COLO668 (cell line): ENCODE measurements at regions not wholly inside any gene's neighbourhood (a gene's known extent, or its start where the extent isn't known, plus 50 kb on each side); places are given as distances from the start of the nearest gene placed in this dataset.

Experiments used
- DNase-seq: peaks from one replicate; lab custom pipeline; 2025; ENCODE audit not compliant: unreplicated experiment; lab: John Stamatoyannopoulos, UW

DNA sequence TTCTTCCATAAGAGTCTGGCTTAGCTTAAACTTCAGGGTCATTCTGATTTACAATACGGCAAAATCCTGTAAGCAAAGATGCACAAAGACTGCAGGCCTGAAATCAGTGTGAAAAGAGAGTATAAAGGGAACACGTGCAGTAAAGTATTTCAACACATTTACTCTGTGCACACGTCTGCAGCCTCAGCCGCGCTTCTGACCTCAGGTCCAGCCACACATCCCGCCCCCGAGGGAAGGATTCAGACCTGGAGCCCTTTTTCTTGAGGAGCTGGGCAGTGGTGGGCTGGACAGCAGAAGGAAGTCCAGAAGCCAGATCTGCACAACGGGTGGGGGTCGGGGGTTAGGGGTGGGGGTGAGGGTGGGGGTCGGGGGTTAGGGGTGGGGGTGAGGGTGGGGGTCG lies 58.9 kb upstream of the FAM20C start:
- DNase-seq = no peak

DNA sequence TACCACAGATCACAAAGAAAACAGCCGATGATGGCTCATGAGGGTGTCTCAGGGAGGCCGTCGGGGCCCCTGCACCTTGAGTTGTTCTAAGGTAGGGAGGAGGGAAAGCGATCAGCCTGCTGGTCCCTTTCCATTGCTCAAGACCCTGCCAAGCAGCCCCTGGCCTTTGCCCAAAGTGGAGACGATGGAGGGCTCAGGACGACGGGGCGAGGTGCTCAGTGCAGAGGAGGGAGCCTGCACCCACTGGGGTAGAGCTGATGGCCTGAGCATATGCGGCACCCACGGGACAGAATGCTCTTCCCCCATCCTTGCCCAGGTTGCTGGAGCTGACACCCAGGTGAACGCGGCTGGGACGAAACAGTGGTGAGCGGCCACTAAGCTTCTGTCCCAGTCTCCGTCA lies 58.3 kb upstream of the FAM20C start:
- no peak for DNase-seq

- no peak for DNase-seq
Observed at GRCh38 chr7:134561-135256, 57.7 kb upstream of the FAM20C start.

DNA sequence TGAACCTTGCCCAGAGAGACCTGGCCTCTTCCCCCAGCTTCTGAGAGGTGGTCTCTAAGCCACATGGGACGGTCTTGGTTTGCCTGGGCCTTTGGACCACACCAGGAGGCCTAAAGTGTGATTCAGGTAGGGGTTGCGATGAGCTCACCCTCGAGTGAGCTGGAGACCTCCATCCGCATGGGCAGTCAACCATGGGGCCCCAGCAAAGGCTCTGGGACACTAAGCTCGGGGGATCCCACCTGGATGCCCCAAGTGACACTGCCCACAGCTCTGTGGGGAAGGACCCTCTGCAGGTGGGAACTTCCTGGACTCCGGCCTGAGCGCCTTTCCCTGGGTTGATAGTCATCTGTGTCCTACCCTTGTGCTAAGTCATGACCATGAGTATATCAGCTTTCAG lies 57.1 kb upstream of the FAM20C start:
- DNase-seq = no peak

DNA sequence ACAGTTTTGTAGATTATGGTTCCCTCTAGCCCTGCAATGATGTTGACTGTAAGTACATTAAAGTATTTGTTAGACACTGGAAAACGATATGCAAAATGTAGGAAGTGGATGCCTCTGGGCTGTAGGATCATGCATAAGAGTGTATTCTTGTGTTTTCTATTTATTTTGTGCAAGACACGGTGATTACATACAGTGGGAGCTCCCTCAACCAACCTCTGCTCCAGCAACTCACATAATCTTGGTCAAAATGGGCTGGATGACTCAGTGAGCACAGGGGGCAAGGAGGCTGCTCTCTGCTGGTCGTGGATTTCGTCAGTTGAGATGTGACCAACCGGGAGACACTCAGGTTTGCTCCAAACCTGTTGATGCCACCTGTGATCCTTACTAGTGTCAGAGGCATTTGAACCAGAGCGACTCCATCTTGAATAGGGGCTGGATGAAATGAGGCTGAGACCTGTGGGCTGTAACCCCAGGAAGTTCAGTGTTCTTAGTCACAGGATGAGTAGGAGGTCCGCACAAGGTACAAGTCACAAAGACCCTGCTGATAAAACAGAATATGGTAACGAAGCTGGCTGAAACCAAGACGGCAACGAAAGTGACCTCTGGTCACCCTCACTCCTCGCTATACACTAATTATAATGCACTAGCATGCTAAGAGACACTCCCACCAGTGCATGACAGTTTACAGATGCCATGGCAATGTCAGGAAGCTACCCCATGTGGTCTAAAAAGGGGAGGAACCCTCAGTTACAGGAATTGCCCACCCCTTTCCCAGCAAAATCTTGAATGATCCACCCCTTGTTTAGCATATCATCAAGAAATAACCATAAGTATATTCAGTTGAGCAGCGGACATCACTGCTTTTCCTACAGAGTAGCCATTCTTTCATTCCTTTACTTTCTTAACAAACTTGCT lies 56.4 kb upstream of the FAM20C start:
- no peak for DNase-seq

- DNase-seq = no peak
Observed at GRCh38 chr7:137094-137891, 55.1 kb upstream of the FAM20C start.

- no peak for DNase-seq
Observed at GRCh38 chr7:139131-139530, 53.2 kb upstream of the FAM20C start.

GRCh38 chr7:139561-140243 lies 52.7 kb upstream of the FAM20C start:
- no peak for DNase-seq

GRCh38 chr7:140996-141395 lies 51.4 kb upstream of the FAM20C start:
- no peak for DNase-seq

DNA sequence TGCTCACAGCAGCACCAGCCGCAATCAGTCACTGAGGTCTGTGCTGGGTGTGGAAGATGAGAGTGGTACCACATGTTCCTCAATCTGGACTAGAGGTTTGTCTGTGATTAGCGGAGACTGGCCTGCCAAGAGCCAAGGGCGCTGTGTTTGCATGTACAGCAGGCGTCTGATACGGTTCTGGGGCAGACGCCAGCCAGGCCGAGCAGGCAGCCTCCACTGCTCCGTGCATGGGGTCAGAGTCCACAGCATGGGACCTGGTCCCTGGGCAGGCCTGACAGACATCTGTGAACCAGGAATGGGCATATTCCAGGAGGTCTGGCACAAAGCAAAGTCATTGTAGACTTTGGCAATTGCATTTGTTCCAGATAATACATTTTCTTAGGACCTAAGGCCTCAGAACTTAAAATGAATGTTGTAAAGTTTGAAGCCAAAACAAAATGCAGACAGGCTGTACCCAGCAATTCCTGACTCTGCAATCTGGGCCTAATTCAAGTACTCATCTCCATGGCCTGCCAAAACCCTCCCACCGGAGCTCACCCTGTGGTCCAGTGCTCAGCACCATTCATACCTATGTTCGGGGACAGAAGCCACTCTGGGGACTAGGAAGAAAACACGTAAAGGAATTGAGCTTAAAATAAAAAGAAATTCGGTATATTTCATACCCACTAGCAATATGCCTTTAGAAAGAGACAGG lies 50.0 kb upstream of the FAM20C start:
- no peak for DNase-seq
